Naive thymus-derived CD4-positive, alpha-beta T cell (primary cell): ENCODE measurements at regions not wholly inside any gene's neighbourhood (a gene's known extent, or its start where the extent isn't known, plus 50 kb on each side); places are given as distances from the start of the nearest gene placed in this dataset.

Experiments used
- ATAC-seq: fragments of 150-1000 bp; cut with Tn5 transposase; 2 replicates; pipeline ENCODE4 v1.10.0; 2021; ENCODE audit warnings: mild to moderate bottlenecking, moderate library complexity
- CTCF ChIA-PET: fragments of 350-600 bp; sonication (Branson Sonifier 250); formaldehyde crosslinking; loops from one replicate; lab custom pipeline; 2021; ENCODE audit warnings: antibody characterized with exemption; lab: Charles Lee
- POLR2A ChIA-PET: fragments of 350-600 bp; sonication (Branson Sonifier 250); formaldehyde crosslinking; loops from one replicate; lab custom pipeline; 2021; ENCODE audit warnings: antibody characterized with exemption, inconsistent platforms; lab: Charles Lee
- DNase-seq, 9 donors: peaks; one replicate each; pipeline versions ENCODE4 v3.0.0 to v3.0.0-alpha.2; 2020 to 2022; ENCODE audit warnings: mixed read lengths in 1 of 9
- H3K27ac ChIP-seq: one replicate; pipeline ENCODE4 v1.7.0; 2013; ENCODE audit warnings: mild to moderate bottlenecking, low read depth, low read length, moderate library complexity
- H3K27me3 ChIP-seq, 2 donors: one replicate each; pipeline ENCODE4 v1.7.0; 2013; ENCODE audit warnings: low read length in 2 of 2, mild to moderate bottlenecking in 2 of 2, moderate library complexity in 2 of 2; ENCODE audit not compliant: control insufficient read depth in 2 of 2, insufficient read depth in 2 of 2
- H3K36me3 ChIP-seq, 3 experiments: 1 replicate in 2 of 3; 2 replicates in 1 of 3; pipeline ENCODE4 v1.7.0; 2013; ENCODE audit warnings: low read length in 3 of 3, mild to moderate bottlenecking in 3 of 3, moderate library complexity in 1 of 3; ENCODE audit not compliant: insufficient read depth in 3 of 3, control insufficient read depth in 2 of 3
- H3K4me1 ChIP-seq, 2 donors: one replicate each; pipeline ENCODE4 v1.7.0; 2013; ENCODE audit warnings: low read length in 2 of 2, mild to moderate bottlenecking in 2 of 2, moderate library complexity in 1 of 2; ENCODE audit not compliant: control insufficient read depth in 2 of 2, insufficient read depth in 2 of 2
- H3K4me3 ChIP-seq: 2 replicates; pipeline ENCODE4 v1.7.0; 2013; ENCODE audit warnings: mild to moderate bottlenecking, low read length
- H3K9me3 ChIP-seq, 3 experiments: 1 replicate in 2 of 3; 2 replicates in 1 of 3; pipeline ENCODE4 v1.7.0; 2013; ENCODE audit warnings: low read length in 3 of 3; ENCODE audit not compliant: control insufficient read depth in 2 of 3
- H3K27ac Mint-ChIP-seq, 9 donors: one replicate each; pipeline ENCODE4 v1.8.0; 2020 to 2022; ENCODE audit warnings: mixed read lengths in 9 of 9, mild to moderate bottlenecking in 8 of 9, moderate library complexity in 5 of 9, inconsistent platforms in 2 of 9
- H3K27me3 Mint-ChIP-seq, 5 donors: one replicate each; pipeline ENCODE4 v1.8.0; 2021 to 2022; ENCODE audit warnings: mixed read lengths in 5 of 5, mild to moderate bottlenecking in 1 of 5
- H3K36me3 Mint-ChIP-seq, 5 donors: one replicate each; pipeline ENCODE4 v1.8.0; 2020 to 2022; ENCODE audit warnings: mixed read lengths in 5 of 5, mild to moderate bottlenecking in 3 of 5, inconsistent platforms in 1 of 5
- H3K4me1 Mint-ChIP-seq, 7 donors: one replicate each; pipeline ENCODE4 v1.8.0; 2020 to 2022; ENCODE audit warnings: mixed read lengths in 7 of 7, mild to moderate bottlenecking in 3 of 7, inconsistent platforms in 1 of 7
- H3K4me3 Mint-ChIP-seq, 10 donors: one replicate each; pipeline ENCODE4 v1.8.0; 2020 to 2022; ENCODE audit warnings: mild to moderate bottlenecking in 10 of 10, mixed read lengths in 10 of 10, moderate library complexity in 6 of 10, inconsistent platforms in 2 of 10
- H3K9me3 Mint-ChIP-seq, 11 donors: one replicate each; pipeline ENCODE4 v1.8.0; 2020 to 2022; ENCODE audit warnings: mixed read lengths in 11 of 11, mild to moderate bottlenecking in 4 of 11, inconsistent platforms in 1 of 11, moderate library complexity in 1 of 11
- intact Hi-C, 2 donors: fragments of 100-400 bp; cut with micrococcal nuclease; formaldehyde crosslinking; loops; one replicate each; pipeline ENCODE4 v1.15.1; 2023

GRCh38 chr4:26067035-26067434 lies 153.0 kb downstream of the SMIM20 start:
- H3K36me3 Mint-ChIP-seq = peaks cover 0 to 4% (median 0%) of the 10 kb centered on the region in 5 donors
- ChIA-PET CTCF (interaction anchor here (0.8 kb wide), 1 partner anchor 1320 kb away, joined by 4 read pairs; no protein-coding TSS in a partner anchor), POLR2A (no interaction called here)
- no peak overlapping the region for H3K27ac ChIP-seq
- no peaks in the 10 kb centered on the region for H3K9me3 ChIP-seq
- no peak overlapping the region for H3K4me3 ChIP-seq
- H3K4me1 Mint-ChIP-seq = peaks cover 0 to 19% (median 0%) of the 10 kb centered on the region in 7 donors
- H3K4me3 Mint-ChIP-seq = no peak overlapping the region
- H3K27ac Mint-ChIP-seq = no peak overlapping the region
- H3K9me3 Mint-ChIP-seq = peaks cover 0 to 2% (median 0%) of the 10 kb centered on the region in 11 donors
- ATAC-seq (no peak), DNase-seq (no peak)
- intact Hi-C loops = no loop called here
- H3K4me1 ChIP-seq = no peaks in the 10 kb centered on the region
- H3K27me3 Mint-ChIP-seq = peaks cover 0 to 9% (median 4%) of the 10 kb centered on the region in 5 donors
- H3K36me3 ChIP-seq = no peaks in the 10 kb centered on the region
- no peaks in the 10 kb centered on the region for H3K27me3 ChIP-seq

- H3K4me1 Mint-ChIP-seq = peaks cover 2 to 27% (median 2%) of the 10 kb centered on the region in 7 donors
- CTCF ChIA-PET = interaction anchor here (0.6 kb wide), 1 partner anchor 251 kb away, joined by 3 read pairs; no protein-coding TSS in a partner anchor
- H3K4me3 Mint-ChIP-seq = no peak overlapping the region
- Histone ChIP-seq H3K27ac (no peak overlapping the region), H3K4me3 (no peak overlapping the region), H3K4me1 (peaks cover 0 to under 1% of the 10 kb centered on the region in 2 donors), H3K27me3 (no peaks in the 10 kb centered on the region), H3K9me3 (no peaks in the 10 kb centered on the region), H3K36me3 (no peaks in the 10 kb centered on the region)
- no peak for DNase-seq
- peaks cover 0 to 4% (median 0%) of the 10 kb centered on the region in 5 donors for H3K36me3 Mint-ChIP-seq
- H3K27ac Mint-ChIP-seq = no peak overlapping the region
- intact Hi-C loops = no loop called here
- H3K9me3 Mint-ChIP-seq = no peaks in the 10 kb centered on the region
- POLR2A ChIA-PET = interaction anchor here (0.5 kb wide), 1 partner anchor 277 kb away, joined by 3 read pairs; no protein-coding TSS in a partner anchor
- H3K27me3 Mint-ChIP-seq = peaks cover 0 to 9% (median 4%) of the 10 kb centered on the region in 5 donors
- ATAC-seq = no peak
Observed at GRCh38 chr4:26069218-26069617, 155.2 kb downstream of the SMIM20 start.

GRCh38 chr4:26071688-26072087 lies 157.7 kb downstream of the SMIM20 start:
- Mint-ChIP-seq H3K9me3 (peaks cover 0 to 13% (median 0%) of the 10 kb centered on the region in 11 donors), H3K4me3 (no peak overlapping the region), H3K27me3 (peaks cover 0 to 3% (median 0%) of the 10 kb centered on the region in 5 donors), H3K27ac (peak overlapping the region in 1 of 9 donors; percentile 40), H3K4me1 (peaks cover 4 to 52% (median 14%) of the 10 kb centered on the region in 7 donors), H3K36me3 (peaks cover 0 to 17% (median 0%) of the 10 kb centered on the region in 5 donors)
- peaks cover 0 to 15% of the 10 kb centered on the region in 2 donors for H3K4me1 ChIP-seq
- no peaks in the 10 kb centered on the region for H3K27me3 ChIP-seq
- CTCF ChIA-PET = no interaction called here
- ATAC-seq (no peak), DNase-seq (no peak)
- no peaks in the 10 kb centered on the region for H3K36me3 ChIP-seq
- no peak overlapping the region for H3K4me3 ChIP-seq
- no peak overlapping the region for H3K27ac ChIP-seq
- no peaks in the 10 kb centered on the region for H3K9me3 ChIP-seq
- POLR2A ChIA-PET = no interaction called here
- intact Hi-C loops = loop anchor here in 1 of 2 donors (10.0 kb wide), 1 partner anchor 813 kb away; no protein-coding TSS in a partner anchor

GRCh38 chr4:26073886-26074560 lies 160.0 kb downstream of the SMIM20 start:
- Histone ChIP-seq H3K27ac (no peak overlapping the region), H3K9me3 (no peaks in the 10 kb centered on the region), H3K36me3 (no peaks in the 10 kb centered on the region), H3K4me1 (peaks cover 0 to 15% of the 10 kb centered on the region in 2 donors), H3K27me3 (no peaks in the 10 kb centered on the region), H3K4me3 (no peak overlapping the region)
- ATAC-seq (no peak), DNase-seq (peak in 1 of 9 donors; percentile 39)
- Mint-ChIP-seq H3K27ac (peak overlapping the region in 3 of 9 donors; percentile 19 to 91 (median 22)), H3K4me1 (peaks cover 4 to 63% (median 14%) of the 10 kb centered on the region in 7 donors), H3K36me3 (peaks cover 0 to 32% (median 0%) of the 10 kb centered on the region in 5 donors), H3K27me3 (peaks cover 0 to 5% (median 0%) of the 10 kb centered on the region in 5 donors), H3K4me3 (peak overlapping the region in 1 of 10 donors; percentile 52), H3K9me3 (peaks cover 0 to 25% (median 0%) of the 10 kb centered on the region in 11 donors)
- ChIA-PET POLR2A (no interaction called here), CTCF (interaction anchor here (0.7 kb wide), 1 partner anchor 9 kb away, joined by 4 read pairs; no protein-coding TSS in a partner anchor)
- intact Hi-C loops = loop anchor here in 1 of 2 donors (1.0 to 10.0 kb wide), 2 partner anchors 245 to 811 kb away; no protein-coding TSS in a partner anchor

GRCh38 chr4:26074712-26075430 lies 160.9 kb downstream of the SMIM20 start:
- H3K27me3 Mint-ChIP-seq = peaks cover 0 to 5% (median 0%) of the 10 kb centered on the region in 5 donors

GRCh38 chr4:26075583-26075982 lies 161.6 kb downstream of the SMIM20 start:
- Histone ChIP-seq H3K36me3 (no peaks in the 10 kb centered on the region), H3K9me3 (no peaks in the 10 kb centered on the region), H3K4me1 (peaks cover 0 to 15% of the 10 kb centered on the region in 2 donors), H3K27me3 (no peaks in the 10 kb centered on the region), H3K27ac (no peak overlapping the region), H3K4me3 (no peak overlapping the region)
- Mint-ChIP-seq H3K27ac (peak overlapping the region in 1 of 9 donors; percentile 91), H3K9me3 (peaks cover 0 to 25% (median 0%) of the 10 kb centered on the region in 11 donors), H3K36me3 (peaks cover 0 to 32% (median 0%) of the 10 kb centered on the region in 5 donors), H3K4me1 (peaks cover 4 to 61% (median 15%) of the 10 kb centered on the region in 7 donors), H3K27me3 (peaks cover 0 to 10% (median 0%) of the 10 kb centered on the region in 5 donors), H3K4me3 (peak overlapping the region in 1 of 10 donors; percentile 63)
- CTCF ChIA-PET = no interaction called here
- intact Hi-C loops = loop anchor here in 1 of 2 donors (10.0 kb wide), 1 partner anchor 809 kb away; no protein-coding TSS in a partner anchor
- ATAC-seq (peak; percentile 33), DNase-seq (no peak)
- POLR2A ChIA-PET = no interaction called here

More at GRCh38 chr4:26074712-26075430, 160.9 kb downstream of the SMIM20 start:
- no peaks in the 10 kb centered on the region for H3K36me3 ChIP-seq
- Mint-ChIP-seq H3K27ac (peak overlapping the region in 4 of 9 donors; percentile 19 to 91 (median 38)), H3K4me1 (peaks cover 4 to 58% (median 14%) of the 10 kb centered on the region in 7 donors), H3K4me3 (peak overlapping the region in 3 of 10 donors; percentile 1 to 52 (median 15)), H3K36me3 (peaks cover 0 to 32% (median 0%) of the 10 kb centered on the region in 5 donors), H3K9me3 (peaks cover 0 to 25% (median 0%) of the 10 kb centered on the region in 11 donors)
- no peaks in the 10 kb centered on the region for H3K9me3 ChIP-seq
- POLR2A ChIA-PET = no interaction called here
- intact Hi-C loops = loop anchor here in 1 of 2 donors (1.0 to 10.0 kb wide), 2 partner anchors 244 to 810 kb away; no protein-coding TSS in a partner anchor
- CTCF ChIA-PET = interaction anchor here (0.7 kb wide), 1 partner anchor 8 kb away, joined by 4 read pairs; no protein-coding TSS in a partner anchor
- no peaks in the 10 kb centered on the region for H3K27me3 ChIP-seq
- H3K27ac ChIP-seq = no peak overlapping the region
- DNase-seq (peak in 3 of 9 donors; percentile 7 to 75 (median 10)), ATAC-seq (peak; percentile 74)
- no peak overlapping the region for H3K4me3 ChIP-seq
- peaks cover 0 to 15% of the 10 kb centered on the region in 2 donors for H3K4me1 ChIP-seq
